Retinal pigment epithelial cell (primary cell): ENCODE measurements at regions not wholly inside any gene's neighbourhood (a gene's known extent, or its start where the extent isn't known, plus 50 kb on each side); places are given as distances from the start of the nearest gene placed in this dataset.

ENCODE experiments used
- DNase-seq: peaks from one replicate; pipeline ENCODE4 v3.0.0-alpha.2; 2010; ENCODE audit warnings: low read depth
- H3K4me3 ChIP-seq: 2 replicates; pipeline ENCODE4 v1.5.1; 2011; ENCODE audit warnings: mild to moderate bottlenecking, low read length, control low read depth, moderate library complexity
- CTCF ChIP-seq: conservative IDR thresholded peaks from 2 replicates; pipeline ENCODE4 v1.5.1; 2011; ENCODE audit warnings: low read depth, low read length, control low read depth, inconsistent platforms

GRCh38 chr3:106560451-106560966, 691.7 kb upstream of the CBLB start:
- H3K4me3 ChIP-seq: no peak overlapping the region
- TF ChIP-seq CTCF: no peak
- peak; percentile 39 for DNase-seq

- no peak for DNase-seq
- no peak for TF ChIP-seq CTCF
- H3K4me3 ChIP-seq: no peak overlapping the region
These were observed 697.5 kb upstream of the CBLB start for GRCh38 chr3:106566277-106566676.

DNA sequence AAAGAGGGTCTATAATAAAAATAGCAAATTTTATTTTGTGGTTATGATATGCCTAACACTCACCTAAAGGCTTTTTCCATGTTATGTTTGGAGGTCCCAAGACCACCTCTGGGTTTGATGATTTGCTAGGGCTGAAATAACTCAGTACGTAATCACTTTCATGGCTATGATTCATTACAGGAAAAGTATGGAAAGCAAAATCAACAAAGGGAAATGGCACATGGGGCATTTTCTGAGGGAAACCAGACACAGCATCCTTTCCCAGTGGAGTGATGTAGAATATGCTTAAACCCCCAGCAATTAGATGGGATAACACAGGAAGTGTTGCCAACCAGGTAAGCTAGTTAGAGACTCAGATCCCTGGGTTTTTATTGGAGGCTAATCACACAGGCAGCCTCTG, 701.6 kb upstream of the CBLB start:
- no peak for TF ChIP-seq CTCF
- DNase-seq: no peak

GRCh38 chr3:106573605-106574004, 704.8 kb upstream of the CBLB start:
- DNase-seq: no peak
- no peak for TF ChIP-seq CTCF
- H3K4me3 ChIP-seq: no peak overlapping the region

More for the DNA sequence above, 701.6 kb upstream of the CBLB start:
- no peak overlapping the region for H3K4me3 ChIP-seq

GRCh38 chr3:106575029-106575428, 706.2 kb upstream of the CBLB start:
- no peak overlapping the region for H3K4me3 ChIP-seq
- no peak for TF ChIP-seq CTCF
- DNase-seq: no peak

DNA sequence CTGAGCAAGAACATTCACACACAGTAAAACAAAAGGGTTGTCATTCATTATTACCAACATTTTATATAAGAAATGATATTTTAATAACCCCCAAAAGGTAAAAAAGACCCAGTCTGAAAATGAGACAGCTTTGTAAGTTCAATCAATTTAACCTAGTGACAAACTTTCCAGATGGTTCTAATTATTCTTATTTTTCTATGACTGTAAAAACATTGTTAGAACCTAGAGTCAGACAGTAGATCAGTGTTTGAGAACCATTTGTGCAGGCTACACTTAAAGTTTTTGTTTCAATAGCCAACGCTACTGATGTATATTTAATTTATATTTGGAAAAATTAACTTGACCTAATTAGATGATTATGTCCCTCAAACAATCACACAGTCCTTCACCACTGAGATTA, 708.4 kb upstream of the CBLB start:
- no peak overlapping the region for H3K4me3 ChIP-seq
- no peak for TF ChIP-seq CTCF
- DNase-seq: no peak

DNA sequence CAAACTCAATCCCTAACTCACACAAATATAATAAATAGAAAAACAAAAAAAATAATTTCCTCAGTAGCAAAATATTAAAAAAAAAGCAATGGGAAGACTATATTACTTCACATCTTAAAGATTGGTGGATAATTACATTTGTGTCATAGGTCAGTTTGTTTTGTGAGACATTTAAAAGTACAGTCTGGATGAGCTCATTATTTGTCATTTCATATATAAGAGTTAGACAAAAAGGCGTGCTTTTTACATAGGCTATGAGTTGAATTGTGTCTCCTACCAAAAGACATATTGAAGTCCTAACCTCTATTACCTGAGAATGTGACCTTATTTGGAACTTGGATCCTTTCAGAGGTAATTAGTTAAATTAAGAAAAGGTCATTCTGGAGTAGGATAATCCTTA, 710.1 kb upstream of the CBLB start:
- no peak for TF ChIP-seq CTCF
- H3K4me3 ChIP-seq: no peak overlapping the region
- no peak for DNase-seq
